ENCODE measurements at regions not wholly inside any gene's neighbourhood (a gene's known extent, or its start where the extent isn't known, plus 50 kb on each side); places are given as distances from the start of the nearest gene placed in this dataset.

- peak; percentile 9 for DNase-seq (ENCODE audit: low read depth)
Measured at GRCh38 chr10:83871187-83872081, 267.9 kb upstream of the GHITM start.

GRCh38 chr10:83880252-83880791 is 259.0 kb upstream of the GHITM start:
- DNase-seq (ENCODE audit: low read depth): no peak

- DNase-seq (ENCODE audit: low read depth): no peak
Measured at GRCh38 chr10:83881661-83882060, 257.6 kb upstream of the GHITM start.

- no peak for DNase-seq (ENCODE audit: low read depth)
Measured at GRCh38 chr10:83886871-83887270, 252.4 kb upstream of the GHITM start.

GRCh38 chr10:83892737-83893136 is 246.6 kb upstream of the GHITM start:
- no peak for DNase-seq (ENCODE audit: low read depth)

- no peak for DNase-seq (ENCODE audit: low read depth)
Measured at GRCh38 chr10:83896219-83896618, 243.1 kb upstream of the GHITM start.

GRCh38 chr10:83897626-83898025 is 241.7 kb upstream of the GHITM start:
- no peak for DNase-seq (ENCODE audit: low read depth)

GRCh38 chr10:83908506-83908905 is 230.8 kb upstream of the GHITM start:
- DNase-seq (ENCODE audit: low read depth): no peak

- no peak for DNase-seq (ENCODE audit: low read depth)
Measured at GRCh38 chr10:83909001-83909400, 230.3 kb upstream of the GHITM start.

- no peak for DNase-seq (ENCODE audit: low read depth)
Measured at GRCh38 chr10:83915801-83916200, 223.5 kb upstream of the GHITM start.

GRCh38 chr10:83917537-83918506 is 221.5 kb upstream of the GHITM start:
- no peak for DNase-seq (ENCODE audit: low read depth)

GRCh38 chr10:83919187-83919586 is 220.1 kb upstream of the GHITM start:
- DNase-seq (ENCODE audit: low read depth): no peak

GRCh38 chr10:83921984-83922860 is 217.1 kb upstream of the GHITM start:
- DNase-seq (ENCODE audit: low read depth): no peak

GRCh38 chr10:83925133-83925532 is 214.2 kb upstream of the GHITM start:
- DNase-seq (ENCODE audit: low read depth): no peak

GRCh38 chr10:83926606-83927005 is 212.7 kb upstream of the GHITM start:
- no peak for DNase-seq (ENCODE audit: low read depth)

GRCh38 chr10:83927166-83927565 is 212.1 kb upstream of the GHITM start:
- no peak for DNase-seq (ENCODE audit: low read depth)

- no peak for DNase-seq (ENCODE audit: low read depth)
Measured at GRCh38 chr10:83929399-83929798, 209.9 kb upstream of the GHITM start.

GRCh38 chr10:83931669-83932068 is 207.6 kb upstream of the GHITM start:
- no peak for DNase-seq (ENCODE audit: low read depth)

- no peak for DNase-seq (ENCODE audit: low read depth)
Measured at GRCh38 chr10:83932245-83932644, 207.1 kb upstream of the GHITM start.

- DNase-seq (ENCODE audit: low read depth): no peak
Measured at GRCh38 chr10:83934062-83934461, 205.2 kb upstream of the GHITM start.

- no peak for DNase-seq (ENCODE audit: low read depth)
Measured at GRCh38 chr10:83934641-83935338, 204.5 kb upstream of the GHITM start.
